HG02571 (cell line): ENCODE measurements at regions not wholly inside any gene's neighbourhood (a gene's known extent, or its start where the extent isn't known, plus 50 kb on each side); places are given as distances from the start of the nearest gene placed in this dataset.

ENCODE experiments used
- ATAC-seq: cut with Tn5 transposase; IDR thresholded peaks from one replicate; pipeline ENCODE4 v1.9.1; 2021; ENCODE audit warnings: mild to moderate bottlenecking, moderate library complexity; ENCODE audit not compliant: unreplicated experiment

- ATAC-seq, result no peak
Observed at GRCh38 chr21:27145134-27145798, 178.4 kb upstream of the ADAMTS5 start.

- ATAC-seq, result no peak
Observed at GRCh38 chr21:27143476-27143875, 176.6 kb upstream of the ADAMTS5 start.

DNA sequence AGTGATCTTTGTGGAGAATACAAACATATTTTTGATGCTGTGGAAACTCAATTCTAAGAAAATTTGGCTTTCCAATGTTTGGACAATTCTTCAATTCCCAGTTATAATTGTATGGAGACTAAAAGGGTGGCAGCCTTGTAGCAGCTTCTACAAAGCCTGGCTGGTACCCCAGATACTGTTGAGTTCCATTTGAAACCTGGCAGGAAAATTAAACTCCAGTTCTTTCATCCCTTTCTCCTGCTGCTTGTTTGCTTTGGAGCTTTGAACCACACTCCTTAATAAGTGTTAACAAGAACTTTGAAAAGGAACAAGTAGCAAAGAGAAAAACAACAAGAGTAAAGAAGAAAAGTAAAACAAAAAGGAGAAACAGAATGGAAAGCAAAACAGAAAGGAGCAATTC is 172.6 kb upstream of the ADAMTS5 start:
- no peak for ATAC-seq

DNA sequence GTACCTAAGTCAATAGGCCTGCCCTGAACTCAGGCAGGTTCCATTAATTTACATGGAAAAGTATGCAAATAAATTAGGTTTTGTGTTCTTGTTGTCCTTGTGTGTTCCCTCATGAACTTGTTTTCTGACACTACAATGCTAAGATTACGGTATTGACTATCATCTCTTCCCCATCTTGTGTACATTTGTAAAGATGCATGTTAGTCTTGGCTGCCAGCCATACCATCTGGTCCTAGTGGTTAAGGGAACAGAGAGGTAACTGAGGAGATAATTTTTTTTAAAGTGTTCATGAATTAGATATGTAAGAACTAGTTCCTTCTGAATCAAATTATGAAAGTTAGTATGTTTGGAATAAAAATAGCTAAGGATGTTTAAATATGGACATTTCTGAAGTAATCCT is 167.6 kb upstream of the ADAMTS5 start:
- ATAC-seq, result no peak

- ATAC-seq, result no peak
Observed at GRCh38 chr21:27132266-27132665, 165.4 kb upstream of the ADAMTS5 start.

DNA sequence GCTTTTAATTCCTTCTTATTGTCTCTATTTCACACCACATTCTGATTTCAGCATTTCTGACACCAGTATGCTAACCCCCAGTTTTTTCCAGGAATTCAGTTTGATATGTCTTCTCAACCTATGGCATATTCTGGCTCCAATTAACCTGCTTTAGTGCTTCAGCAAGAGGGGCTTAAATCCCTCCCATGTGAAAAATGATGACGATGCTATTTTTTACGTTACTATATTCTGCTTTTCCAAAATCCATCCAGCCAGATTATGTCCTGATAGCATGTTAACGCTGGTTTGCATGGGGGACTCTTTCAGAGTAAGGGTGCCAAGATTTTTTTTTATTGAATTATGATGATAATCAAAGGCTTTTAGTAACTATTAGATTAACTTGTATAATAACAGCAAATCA is 163.3 kb upstream of the ADAMTS5 start:
- ATAC-seq, result no peak

- ATAC-seq, result no peak
Observed at GRCh38 chr21:27129694-27130093, 162.8 kb upstream of the ADAMTS5 start.

DNA sequence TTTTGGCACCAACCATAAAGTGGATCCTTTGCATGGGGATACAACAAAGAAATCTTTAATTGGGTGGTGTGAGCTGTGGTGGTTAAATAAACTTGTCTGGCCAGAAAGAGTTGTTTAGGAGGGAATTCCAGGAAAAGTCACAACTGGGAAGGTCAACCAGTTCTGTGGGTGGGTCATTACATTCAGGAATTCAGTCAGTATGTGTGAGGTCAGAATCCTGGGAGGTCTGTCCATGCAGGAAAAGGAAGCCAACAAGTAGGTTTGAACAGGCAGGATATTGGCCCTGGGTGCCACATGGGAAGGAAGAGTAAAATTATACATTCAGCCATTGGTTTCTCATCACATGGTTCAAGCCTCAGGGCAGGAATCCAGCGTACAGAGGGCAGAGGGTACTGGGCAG is 162.3 kb upstream of the ADAMTS5 start:
- ATAC-seq, result no peak

DNA sequence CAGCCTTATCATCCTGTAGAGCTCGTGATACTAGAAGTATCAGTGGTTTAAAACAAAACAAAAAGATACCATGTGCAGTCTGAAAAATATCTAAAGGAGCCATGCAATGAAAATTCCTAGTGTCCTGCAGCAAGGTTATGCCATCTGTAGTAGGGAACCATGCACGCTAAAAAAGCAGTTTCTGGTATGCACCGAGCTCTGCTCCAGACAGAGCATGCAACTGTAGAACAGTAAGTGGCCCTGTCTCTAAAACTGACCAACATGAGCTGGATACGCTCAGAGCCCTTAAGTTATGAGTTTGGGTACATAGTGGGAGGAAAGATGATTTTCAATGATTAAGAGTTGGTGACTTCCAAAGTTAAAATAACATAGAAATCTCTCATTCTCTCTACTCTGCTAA is 159.3 kb upstream of the ADAMTS5 start:
- no peak for ATAC-seq

DNA sequence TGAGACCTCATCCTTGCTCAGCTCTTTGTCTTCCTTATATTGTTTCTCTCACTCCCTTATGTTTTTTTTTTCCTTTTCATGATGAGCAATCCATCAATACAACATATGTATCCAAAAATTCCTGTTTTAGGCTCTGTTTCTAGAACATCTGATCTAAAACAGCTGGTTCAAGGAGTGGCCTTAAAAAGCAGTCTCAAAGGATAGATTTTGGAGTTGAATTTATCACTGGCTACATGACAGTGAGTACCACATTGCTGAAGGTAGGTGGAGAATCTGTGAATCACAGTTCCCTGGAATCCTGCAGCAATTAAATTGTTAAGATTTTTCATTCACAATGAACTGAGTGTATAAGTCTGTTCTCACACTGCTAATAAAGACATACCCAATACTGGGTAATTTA is 155.8 kb upstream of the ADAMTS5 start:
- ATAC-seq, result no peak

DNA sequence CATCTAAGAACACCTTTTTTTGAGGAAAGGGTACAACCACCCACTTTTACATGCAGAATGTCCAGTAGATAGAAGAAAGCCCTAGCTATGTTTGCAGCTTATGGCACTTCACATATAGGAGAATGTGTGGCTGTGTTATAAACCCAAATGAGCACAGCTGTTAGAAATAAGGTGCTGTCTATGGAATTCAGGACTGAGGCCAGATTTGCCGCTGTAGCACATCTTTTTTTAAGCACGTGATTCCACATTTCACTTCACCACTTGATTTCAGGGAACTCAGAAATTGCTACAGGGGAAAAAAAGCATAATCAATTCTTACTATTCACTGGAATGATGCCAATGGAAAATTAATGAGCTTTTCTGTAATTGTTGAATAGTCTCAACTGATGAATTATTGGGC is 147.2 kb upstream of the ADAMTS5 start:
- no peak for ATAC-seq

DNA sequence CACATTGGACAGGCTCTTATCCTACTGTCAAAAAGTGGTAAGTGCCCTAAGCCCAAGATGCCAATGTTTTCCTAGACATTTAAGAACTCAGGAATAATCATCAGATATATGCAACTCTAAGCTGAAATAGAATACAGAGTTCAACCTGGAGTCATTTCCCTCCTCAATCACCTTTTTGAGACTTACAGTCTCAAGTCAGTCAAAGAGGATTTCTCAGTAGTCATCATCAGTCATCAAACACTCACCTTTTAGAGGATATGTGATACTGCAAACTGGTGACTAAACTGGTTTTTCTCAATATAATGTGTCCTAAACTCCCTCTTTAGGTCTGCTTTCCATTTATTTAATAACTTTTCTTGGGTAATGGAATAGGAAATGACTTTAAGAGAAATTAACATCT is 145.3 kb upstream of the ADAMTS5 start:
- ATAC-seq, result no peak

DNA sequence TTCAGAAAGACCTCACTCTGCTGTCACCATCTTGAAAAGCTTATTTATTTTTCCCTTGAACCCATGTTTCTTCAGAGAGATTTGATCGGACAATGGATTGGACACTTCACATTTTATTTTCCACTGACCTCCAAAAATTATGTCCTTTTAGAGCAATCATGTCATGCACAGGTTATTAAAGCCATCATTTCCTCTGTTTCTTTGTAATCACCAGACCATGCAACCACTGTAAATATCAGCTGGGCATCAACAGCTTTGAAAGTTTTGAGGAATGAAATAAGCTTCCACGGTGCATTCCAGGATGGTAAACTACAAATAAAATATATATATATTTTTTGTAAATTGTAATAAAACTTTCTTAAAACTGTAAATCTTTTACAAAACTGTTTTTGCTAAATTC is 144.1 kb upstream of the ADAMTS5 start:
- no peak for ATAC-seq

- ATAC-seq, result no peak
Observed at GRCh38 chr21:27108701-27109100, 141.8 kb upstream of the ADAMTS5 start.

GRCh38 chr21:27108228-27108627 is 141.3 kb upstream of the ADAMTS5 start:
- no peak for ATAC-seq

- no peak for ATAC-seq
Observed at GRCh38 chr21:27104846-27105431, 138.1 kb upstream of the ADAMTS5 start.

- ATAC-seq, result no peak
Observed at GRCh38 chr21:27103768-27104167, 136.9 kb upstream of the ADAMTS5 start.

- no peak for ATAC-seq
Observed at GRCh38 chr21:27101523-27101922, 134.6 kb upstream of the ADAMTS5 start.

DNA sequence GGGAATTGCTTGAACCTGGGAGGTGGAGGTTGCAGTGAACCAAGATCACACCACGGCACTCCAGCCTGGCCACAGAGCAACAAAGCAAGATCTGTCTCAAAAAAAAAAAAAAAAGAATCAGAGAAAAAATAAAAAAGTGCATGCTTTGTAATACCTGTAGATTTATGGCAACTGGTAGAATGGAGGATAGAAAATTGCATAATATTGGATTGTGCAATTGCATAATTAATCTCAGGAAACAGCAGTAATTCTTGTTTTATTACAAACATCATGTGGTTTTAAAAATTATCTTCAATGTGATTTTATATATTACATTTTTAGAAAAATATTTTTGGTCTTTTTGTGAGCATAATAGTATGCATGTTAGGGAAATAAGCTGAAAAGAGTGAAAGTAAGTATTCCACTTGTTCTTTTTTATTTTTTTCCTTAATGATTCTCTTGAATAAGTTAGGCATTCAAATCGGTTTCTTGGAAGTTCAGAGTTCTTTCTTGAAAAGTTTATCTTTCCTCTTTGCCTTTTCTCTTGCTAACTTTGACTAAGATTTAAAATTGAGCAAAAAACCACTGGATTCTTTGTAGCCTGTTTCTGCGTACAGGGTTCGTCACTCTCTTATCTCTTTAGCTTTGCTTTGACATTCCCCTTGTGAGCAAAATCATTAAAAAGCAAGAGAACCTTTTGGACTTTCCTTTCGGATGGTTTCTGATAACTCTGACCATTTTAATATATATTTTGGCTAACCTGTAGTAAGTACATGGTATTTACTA is 127.5 kb upstream of the ADAMTS5 start:
- ATAC-seq, result no peak

GRCh38 chr21:27086630-27087029 is 119.7 kb upstream of the ADAMTS5 start:
- ATAC-seq, result no peak

- no peak for ATAC-seq
Observed at GRCh38 chr21:27086186-27086585, 119.3 kb upstream of the ADAMTS5 start.

DNA sequence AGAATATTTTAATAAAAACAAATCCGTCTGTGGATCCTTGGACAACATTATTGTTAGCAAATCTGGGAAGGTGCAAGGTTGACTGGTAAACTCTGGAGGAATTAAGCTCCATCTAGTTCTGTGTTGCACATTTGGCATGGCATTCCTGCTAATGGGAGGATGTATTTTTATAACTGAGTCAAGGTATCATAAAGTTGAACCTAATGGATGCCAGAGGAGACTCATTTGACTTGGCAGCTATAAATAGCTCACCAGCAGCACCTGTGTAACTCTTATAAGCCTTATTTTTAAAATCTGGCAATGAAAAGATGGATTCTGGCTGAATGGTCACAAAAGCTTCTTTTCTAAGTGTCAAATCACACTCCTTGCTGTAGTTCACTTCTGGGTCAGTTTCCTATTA is 118.5 kb upstream of the ADAMTS5 start:
- no peak for ATAC-seq
